Lung (tissue), 11 donors: ENCODE measurements at regions not wholly inside any gene's neighbourhood (a gene's known extent, or its start where the extent isn't known, plus 50 kb on each side); places are given as distances from the start of the nearest gene placed in this dataset.
"Not testable (repeated sequence)": the region's sequence is repeated elsewhere in the genome, so short reads cannot be mapped to it uniquely, and the experiment has no call there.

ENCODE experiments used
- ATAC-seq: fragments of 200-7000 bp; cut with Tn5 transposase; one replicate; pipeline ENCODE4 v1.9.1; 2020; ENCODE audit warnings: moderate number of reproducible peaks; ENCODE audit not compliant: insufficient read depth, low FRiP score
- DNase-seq, 3 donors: peaks; one replicate each; pipeline ENCODE4 v3.0.0-alpha.2; 2013 to 2017
- H3K27ac ChIP-seq, 2 donors: one replicate each; pipeline ENCODE4 v1.5.1; 2013; ENCODE audit warnings: mild to moderate bottlenecking in 2 of 2, moderate library complexity in 2 of 2, control low read depth in 1 of 2, inconsistent platforms in 1 of 2, low read depth in 1 of 2, low read length in 1 of 2
- H3K27me3 ChIP-seq, 3 donors: one replicate each; pipeline ENCODE4 v1.5.1; 2013; ENCODE audit warnings: low read length in 2 of 3; ENCODE audit not compliant: control insufficient read depth in 3 of 3, insufficient read depth in 3 of 3
- H3K36me3 ChIP-seq, 4 donors: one replicate each; pipeline ENCODE4 v1.5.1; 2013; ENCODE audit warnings: low read length in 4 of 4, mild to moderate bottlenecking in 1 of 4, moderate library complexity in 1 of 4; ENCODE audit not compliant: control insufficient read depth in 4 of 4, insufficient read depth in 4 of 4
- H3K4me1 ChIP-seq, 5 donors: one replicate each; pipeline ENCODE4 v1.5.1; 2013; ENCODE audit warnings: low read length in 5 of 5, mild to moderate bottlenecking in 2 of 5, moderate library complexity in 1 of 5; ENCODE audit not compliant: control insufficient read depth in 5 of 5, insufficient read depth in 5 of 5
- H3K4me3 ChIP-seq: one replicate; pipeline ENCODE4 v1.5.1; 2013; ENCODE audit warnings: mild to moderate bottlenecking, control low read depth, moderate library complexity
- H3K9ac ChIP-seq, 2 donors: one replicate each; pipeline ENCODE4 v1.5.1; 2013; ENCODE audit warnings: low read length in 2 of 2, control low read depth in 1 of 2; ENCODE audit not compliant: insufficient read depth in 1 of 2
- H3K9me3 ChIP-seq, 4 donors: one replicate each; pipeline ENCODE4 v1.5.1; 2013; ENCODE audit warnings: low read length in 3 of 4, mild to moderate bottlenecking in 1 of 4, moderate library complexity in 1 of 4; ENCODE audit not compliant: control insufficient read depth in 4 of 4, insufficient read depth in 3 of 4
- CTCF ChIP-seq: IDR thresholded peaks from 2 replicates; pipeline ENCODE4 v1.5.1; 2012; ENCODE audit warnings: mild to moderate bottlenecking; ENCODE audit errors: control extremely low read depth, extremely low read depth
- WGBS, 2 donors: extraction: QIAGEN DNeasy Blood & Tissue Kit; methylation state at CpG; one replicate each; pipeline ENCODE4 v1.1.7; 2013; 5-methylcytosine and 5-hydroxymethylcytosine counted together
- donor health status: control.
- donor health status: control.
- donor health status: Bipolar disorder and iron deficiency.
- donor health status: healthy.
- donor health status: DM: yes; HTN: yes; CAD: no.

- WGBS, 2 donors, result 68 to 72% methylated on average over 3 of the region's 3 CpGs
Measured at GRCh38 chr12:54721312-54721711, 73.1 kb upstream of the DCD start.

GRCh38 chr12:54719691-54720090, 71.5 kb upstream of the DCD start:
- no peak overlapping the region for H3K9ac ChIP-seq
- peaks cover 0 to 1% (median 0%) of the 10 kb centered on the region in 5 donors for H3K4me1 ChIP-seq
- WGBS, 2 donors, result 58 to 60% methylated on average over 5 of the region's 5 CpGs
- no peaks in the 10 kb centered on the region for H3K36me3 ChIP-seq
- no peak for TF ChIP-seq CTCF
- H3K4me3 ChIP-seq, result no peak overlapping the region
- no peak for ATAC-seq
- no peaks in the 10 kb centered on the region for H3K27me3 ChIP-seq
- H3K27ac ChIP-seq, result no peak overlapping the region
- H3K9me3 ChIP-seq, result no peaks in the 10 kb centered on the region
- no peak for DNase-seq

More at GRCh38 chr12:54721312-54721711, 73.1 kb upstream of the DCD start:
- Histone ChIP-seq H3K27ac (no peak overlapping the region), H3K4me3 (no peak overlapping the region), H3K36me3 (no peaks in the 10 kb centered on the region), H3K9ac (no peak overlapping the region), H3K9me3 (no peaks in the 10 kb centered on the region), H3K4me1 (peaks cover 0 to 1% (median 0%) of the 10 kb centered on the region in 5 donors), H3K27me3 (no peaks in the 10 kb centered on the region)
- ATAC-seq (no peak), DNase-seq (no peak)
- TF ChIP-seq CTCF, result no peak

DNA sequence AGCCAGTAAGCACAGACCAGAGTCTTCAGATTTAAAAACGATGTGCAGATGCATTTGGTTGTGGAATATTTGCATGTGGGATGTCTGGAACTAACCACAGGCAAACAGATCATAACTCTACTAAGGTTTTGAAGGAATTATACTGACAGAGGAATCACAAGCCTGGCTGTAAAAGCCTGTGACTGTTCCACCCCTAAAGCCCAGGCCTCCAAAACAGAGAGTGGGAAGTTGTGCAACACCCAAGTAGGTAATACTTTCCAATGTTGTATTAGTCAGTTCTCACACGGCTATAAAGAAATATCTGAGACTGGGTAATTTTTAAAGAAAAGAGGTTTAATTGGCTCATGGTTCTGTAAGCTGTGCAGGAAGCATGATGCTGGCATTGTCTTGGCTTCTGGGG, 68.1 kb upstream of the DCD start:
- no peaks in the 10 kb centered on the region for H3K36me3 ChIP-seq
- TF ChIP-seq CTCF, result no peak
- no peak overlapping the region for H3K27ac ChIP-seq
- 44 to 47% methylated on average over 2 of the region's 2 CpGs for whole genome bisulfite sequencing, 2 donors
- no peaks in the 10 kb centered on the region for H3K4me1 ChIP-seq
- no peak overlapping the region for H3K4me3 ChIP-seq
- H3K9me3 ChIP-seq, result no peaks in the 10 kb centered on the region
- no peak for DNase-seq
- no peaks in the 10 kb centered on the region for H3K27me3 ChIP-seq
- no peak for ATAC-seq
- no peak overlapping the region for H3K9ac ChIP-seq

GRCh38 chr12:54713876-54714275, 65.7 kb upstream of the DCD start:
- WGBS, 2 donors, result 47 to 70% methylated on average over 2 to 3 of the region's 3 CpGs
- ATAC-seq, H3K9ac ChIP-seq, DNase-seq, H3K36me3 ChIP-seq, H3K27ac ChIP-seq, H3K9me3 ChIP-seq, H3K4me3 ChIP-seq, H3K4me1 ChIP-seq, H3K27me3 ChIP-seq: not testable (repeated sequence)
